Left lung (tissue), 4 donors: ENCODE measurements at regions not wholly inside any gene's neighbourhood (a gene's known extent, or its start where the extent isn't known, plus 50 kb on each side); places are given as distances from the start of the nearest gene placed in this dataset.

Source experiments
- ATAC-seq: fragments of 200-7000 bp; cut with Tn5 transposase; one replicate; pipeline ENCODE4 v1.9.1; 2020; ENCODE audit warnings: moderate library complexity
- DNase-seq, 4 donors: peaks; one replicate each; pipeline ENCODE4 v3.0.0-alpha.2; 2013 to 2020
- H3K27ac ChIP-seq, 2 donors: fragments of 200-600 bp; sonication (generic) in 1 of 2; one replicate each; pipeline versions ENCODE4 v1.5.0 to v1.8.0; 2020 to 2021
- H3K27me3 ChIP-seq, 2 donors: fragments of 200-600 bp; sonication (generic) in 1 of 2; one replicate each; pipeline versions ENCODE4 v1.5.0 to v1.8.0; 2020 to 2021
- H3K36me3 ChIP-seq, 2 donors: fragments of 200-600 bp; sonication (generic) in 1 of 2; one replicate each; pipeline versions ENCODE4 v1.5.0 to v1.8.0; 2020 to 2021
- H3K4me1 ChIP-seq, 2 donors: fragments of 200-600 bp; one replicate each; pipeline ENCODE4 v1.8.0; 2021
- H3K4me3 ChIP-seq, 2 donors: fragments of 200-600 bp; sonication (generic) in 1 of 2; one replicate each; pipeline versions ENCODE4 v1.5.0 to v1.8.0; 2020 to 2021; ENCODE audit warnings: mild to moderate bottlenecking in 1 of 2
- H3K9me3 ChIP-seq, 2 donors: fragments of 200-600 bp; sonication (generic) in 1 of 2; one replicate each; pipeline versions ENCODE4 v1.5.0 to v1.8.0; 2020 to 2021
- CTCF ChIP-seq, 2 donors: fragments of 200-600 bp; sonication (generic) in 1 of 2; IDR thresholded peaks; one replicate each; pipeline versions ENCODE4 v1.5.0 to v1.8.0; 2021; ENCODE audit warnings: antibody characterized with exemption in 2 of 2
- intact Hi-C, 2 donors: fragments of 100-400 bp; cut with DNase I; formaldehyde crosslinking; loops; one replicate each; pipeline versions ENCODE4 v1.11.2 to v1.14.2; 2022
- donor health status: DM: no; HTN: yes; CAD: no.
- donor health status: DM: no; HTN: no; CAD: no.

GRCh38 chr11:105344938-105345337, 205.4 kb upstream of the CARD18 start:
- no peaks in the 10 kb centered on the region for H3K36me3 ChIP-seq
- ATAC-seq = no peak
- no peak overlapping the region for H3K27ac ChIP-seq
- H3K4me3 ChIP-seq = no peak overlapping the region
- TF ChIP-seq CTCF (IDR thresholded peaks at IDR 0.05) = no peak
- no peaks in the 10 kb centered on the region for H3K4me1 ChIP-seq
- no peak for DNase-seq
- no peaks in the 10 kb centered on the region for H3K27me3 ChIP-seq
- intact Hi-C loops = no loop called here
- peaks cover 0 to 11% of the 10 kb centered on the region in 2 donors for H3K9me3 ChIP-seq

GRCh38 chr11:105334025-105334714, 194.6 kb upstream of the CARD18 start:
- H3K4me1 ChIP-seq = no peaks in the 10 kb centered on the region
- no peaks in the 10 kb centered on the region for H3K36me3 ChIP-seq
- ATAC-seq (no peak), DNase-seq (no peak)
- TF ChIP-seq CTCF (IDR thresholded peaks at IDR 0.05) = no peak
- intact Hi-C loops = no loop called here
- no peaks in the 10 kb centered on the region for H3K27me3 ChIP-seq
- no peak overlapping the region for H3K27ac ChIP-seq
- no peak overlapping the region for H3K4me3 ChIP-seq
- H3K9me3 ChIP-seq = peaks cover 0 to 25% of the 10 kb centered on the region in 2 donors

GRCh38 chr11:105333153-105333552, 193.6 kb upstream of the CARD18 start:
- DNase-seq (no peak), ATAC-seq (no peak)
- no peak for TF ChIP-seq CTCF (IDR thresholded peaks at IDR 0.05)
- H3K27ac ChIP-seq = no peak overlapping the region
- intact Hi-C loops = no loop called here
- no peaks in the 10 kb centered on the region for H3K4me1 ChIP-seq
- H3K36me3 ChIP-seq = no peaks in the 10 kb centered on the region
- H3K4me3 ChIP-seq = no peak overlapping the region
- H3K9me3 ChIP-seq = peaks cover 0 to 22% of the 10 kb centered on the region in 2 donors
- no peaks in the 10 kb centered on the region for H3K27me3 ChIP-seq

DNA sequence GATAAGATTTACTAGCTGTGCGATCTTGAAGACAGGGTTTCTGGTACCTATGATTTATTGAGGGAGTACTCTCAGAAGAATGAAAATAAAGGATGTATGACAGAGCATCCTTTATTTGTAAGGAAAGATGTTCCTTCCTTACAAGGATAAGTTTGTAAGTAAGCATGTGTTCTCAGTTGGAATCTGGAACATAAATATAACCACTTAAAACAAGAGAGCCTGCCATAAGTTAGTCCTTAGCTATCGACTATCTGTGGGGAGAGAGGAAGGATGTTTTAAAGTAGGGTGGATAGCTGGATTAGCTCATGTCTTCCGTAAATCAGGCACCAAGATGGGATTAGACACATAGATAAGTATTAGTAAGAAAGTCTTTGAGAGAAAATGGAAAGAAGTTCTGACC, 192.6 kb upstream of the CARD18 start:
- DNase-seq (no peak), ATAC-seq (no peak)
- H3K4me1 ChIP-seq = no peaks in the 10 kb centered on the region
- no peak overlapping the region for H3K27ac ChIP-seq
- peaks cover 0 to 19% of the 10 kb centered on the region in 2 donors for H3K9me3 ChIP-seq
- H3K4me3 ChIP-seq = no peak overlapping the region
- no peaks in the 10 kb centered on the region for H3K36me3 ChIP-seq
- intact Hi-C loops = no loop called here
- H3K27me3 ChIP-seq = no peaks in the 10 kb centered on the region
- no peak for TF ChIP-seq CTCF (IDR thresholded peaks at IDR 0.05)

GRCh38 chr11:105328061-105328460, 188.5 kb upstream of the CARD18 start:
- Histone ChIP-seq H3K36me3 (no peaks in the 10 kb centered on the region), H3K4me3 (no peak overlapping the region), H3K27ac (no peak overlapping the region), H3K4me1 (no peaks in the 10 kb centered on the region), H3K9me3 (peaks cover 0 to 4% of the 10 kb centered on the region in 2 donors), H3K27me3 (no peaks in the 10 kb centered on the region)
- DNase-seq (no peak), ATAC-seq (no peak)
- intact Hi-C loops = no loop called here
- no peak for TF ChIP-seq CTCF (IDR thresholded peaks at IDR 0.05)
